K562 (cell line): ENCODE measurements at regions not wholly inside any gene's neighbourhood (a gene's known extent, or its start where the extent isn't known, plus 50 kb on each side); places are given as distances from the start of the nearest gene placed in this dataset.
"Not testable (repeated sequence)": the region's sequence is repeated elsewhere in the genome, so short reads cannot be mapped to it uniquely, and the experiment has no call there.

Experiments used
- ATAC-seq: fragments of 200-7000 bp; cut with Tn5 transposase; 3 replicates; pipeline ENCODE4 v1.9.1; 2020; ENCODE audit warnings: moderate library complexity
- BruUV-seq: library from RNA; stranded (reverse); fragments of 400-500 nt; replicated peaks from 2 replicates; lab custom pipeline; 2021; lab: Mats Ljungman, UMichigan
- CTCF ChIA-PET: fragments of 300-600 bp; formaldehyde crosslinking; extraction: SDS; loops from one replicate; lab custom pipeline; 2021; ENCODE audit warnings: low intra/inter-chr PET ratio; lab: Yijun Ruan, JAX
- POLR2A ChIA-PET: fragments of 300-600, 350-650 bp; sonication (Branson Sonifier 250); formaldehyde crosslinking; extraction: SDS; loops from one replicate; lab custom pipeline; 2021; ENCODE audit warnings: antibody characterized with exemption, inconsistent platforms; lab: Yijun Ruan, JAX
- DNase-seq, 4 experiments: peaks; one replicate each; pipeline versions ENCODE4 v3.0.0 to v3.0.0-alpha.2; 2011 to 2018; ENCODE audit warnings: low spot score in 3 of 4, mixed read lengths in 3 of 4; ENCODE audit errors: extremely low read depth in 1 of 4
- FAIRE-seq: peaks from 2 replicates; lab custom pipeline; 2011; peaks lifted over from hg19 to GRCh38; lab: Jason Lieb, UNC
- H2AFZ ChIP-seq: 2 replicates; pipeline ENCODE4 v1.6.0; 2011; ENCODE audit warnings: low read depth, low read length, control low read depth, inconsistent platforms
- H3K27ac ChIP-seq: fragments of 200-600 bp; 3 replicates; pipeline ENCODE4 v1.8.0; 2011; ENCODE audit warnings: low read depth, mild to moderate bottlenecking, control low read depth, inconsistent platforms, low read length, moderate library complexity, mixed read lengths; ENCODE audit errors: extremely low read depth
- H3K27me3 ChIP-seq, 2 experiments: fragments of 300-600 bp in 1 of 2; 2 replicates in 1 of 2; 3 replicates in 1 of 2; pipeline versions ENCODE4 v1.6.0 to v1.8.0; 2011; ENCODE audit warnings: inconsistent platforms in 2 of 2, low read length in 2 of 2, mild to moderate bottlenecking in 1 of 2, mixed read lengths in 1 of 2, moderate library complexity in 1 of 2; ENCODE audit not compliant: control insufficient read depth in 2 of 2, insufficient read depth in 2 of 2
- H3K36me3 ChIP-seq: fragments of 300-600 bp; 3 replicates; pipeline ENCODE4 v1.8.0; 2011; ENCODE audit warnings: mild to moderate bottlenecking, low read length, inconsistent platforms; ENCODE audit not compliant: control insufficient read depth, insufficient read depth
- H3K4me1 ChIP-seq, 2 experiments: fragments of 200-600 bp in 1 of 2; replicated peaks in 1 of 2; 2 replicates in 1 of 2; 3 replicates in 1 of 2; pipeline versions ENCODE4 v1.5.1 to v1.8.0; 2011; ENCODE audit warnings: inconsistent platforms in 2 of 2, low read length in 2 of 2, mild to moderate bottlenecking in 1 of 2, mixed read lengths in 1 of 2, moderate library complexity in 1 of 2; ENCODE audit not compliant: control insufficient read depth in 2 of 2, insufficient read depth in 2 of 2
- H3K4me2 ChIP-seq: 2 replicates; pipeline ENCODE4 v1.6.1; 2011; ENCODE audit warnings: low read length, control low read depth, inconsistent platforms, mixed read lengths; ENCODE audit not compliant: insufficient read depth
- H3K4me3 ChIP-seq: fragments of 200-600 bp; sonication (generic), shearing (Covaris generic); 2 replicates; pipeline ENCODE4 v1.5.1; 2016; ENCODE audit warnings: control low read depth, inconsistent platforms
- H3K79me2 ChIP-seq: fragments of 200-600 bp; 3 replicates; pipeline ENCODE4 v1.8.0; 2011; ENCODE audit warnings: low read length, inconsistent platforms; ENCODE audit not compliant: control insufficient read depth, insufficient read depth
- H3K9ac ChIP-seq, 2 experiments: 2 replicates each; pipeline versions ENCODE4 v1.6.0 to v1.6.1; 2011; ENCODE audit warnings: low read depth in 2 of 2, low read length in 2 of 2, control low read depth in 1 of 2, inconsistent platforms in 1 of 2, mild to moderate bottlenecking in 1 of 2, mixed read lengths in 1 of 2; ENCODE audit not compliant: insufficient read depth in 1 of 2
- H3K9me1 ChIP-seq: one replicate; pipeline ENCODE4 v1.6.0; 2011; ENCODE audit warnings: inconsistent platforms, mild to moderate bottlenecking, low read length, moderate library complexity; ENCODE audit not compliant: control insufficient read depth, insufficient read depth
- H3K9me3 ChIP-seq: replicated peaks from 2 replicates; pipeline ENCODE4 v1.5.1; 2011; ENCODE audit warnings: low read depth, low read length, inconsistent platforms; ENCODE audit not compliant: control insufficient read depth, insufficient read depth
- H4K20me1 ChIP-seq: replicated peaks from 2 replicates; pipeline ENCODE4 v1.6.1; 2011; ENCODE audit warnings: low read length, inconsistent platforms, mixed read lengths; ENCODE audit not compliant: control insufficient read depth, insufficient read depth
- BCOR ChIP-seq: fragments of 450-650 bp; IDR thresholded peaks from 2 replicates; pipeline ENCODE4 v1.6.1; 2016
- NFIC ChIP-seq: fragments of 450-650 bp; IDR thresholded peaks from 2 replicates; pipeline ENCODE4 v1.6.1; 2017; ENCODE audit warnings: mild to moderate bottlenecking, inconsistent platforms
- NFIX ChIP-seq: fragments of 250-450 bp; sonication (Bioruptor Pico); IDR thresholded peaks from 2 replicates; pipeline ENCODE4 v1.4.0; 2020; ENCODE audit warnings: low read depth, mild to moderate bottlenecking, moderate library complexity
- WGBS: fragments of 100-300 bp; shearing (Covaris generic); methylation state at CpG from one replicate; pipeline ENCODE4 v1.1.6; 2016; ENCODE audit warnings: low coverage, mixed read lengths; ENCODE audit not compliant: insufficient coverage; ENCODE audit errors: missing lambda C conversion rate; 5-methylcytosine and 5-hydroxymethylcytosine counted together
- in situ Hi-C: fragments of 300-500 bp; cut with MboI; formaldehyde crosslinking; loops from 4 replicates; pipeline ENCODE4 v1.15.0; 2018; ENCODE audit warnings: inconsistent platforms, mixed read lengths
- intact Hi-C: fragments of 100-400 bp; cut with micrococcal nuclease; formaldehyde crosslinking; loops from 2 replicates; pipeline ENCODE4 v1.14.2; 2022

- 8% methylated on average over 1 of the region's 5 CpGs for WGBS
- ATAC-seq, intact Hi-C loops, H3K79me2 ChIP-seq, H3K36me3 ChIP-seq: not testable (repeated sequence)
- peak; percentile 68 for TF ChIP-seq NFIC
- peak; percentile 4; the same call in 1 of the 2 replicates for TF ChIP-seq NFIX (CRISPR knock-in tag)
- TF ChIP-seq BCOR: peak; percentile 50; the same call in 1 of the 2 replicates
- TF ChIP-seq, all 486 proteins: peak for 3; not testable (repeated sequence) for 483
- H2AFZ ChIP-seq, H3K9ac ChIP-seq, DNase-seq, H3K4me2 ChIP-seq, FAIRE-seq, H3K27me3 ChIP-seq, POLR2A ChIA-PET, H3K4me3 ChIP-seq, H4K20me1 ChIP-seq, H3K4me1 ChIP-seq, CTCF ChIA-PET, H3K9me3 ChIP-seq, H3K9me1 ChIP-seq, H3K27ac ChIP-seq, BruUV-seq: not testable (repeated sequence)
- in situ Hi-C loops: loop anchor here (25.0 kb wide), 2 partner anchors 1056 to 1144 kb away; no protein-coding TSS in a partner anchor
These were observed 98.5 kb downstream of the KBTBD2 start for GRCh38 chr7:32793053-32793452.

GRCh38 chr7:32790766-32791430 is 100.7 kb downstream of the KBTBD2 start:
- POLR2A ChIA-PET, H3K9me1 ChIP-seq, H3K4me3 ChIP-seq, BruUV-seq, H3K27me3 ChIP-seq, H3K4me1 ChIP-seq, H3K9me3 ChIP-seq, H3K27ac ChIP-seq, H2AFZ ChIP-seq, H3K4me2 ChIP-seq, H4K20me1 ChIP-seq, intact Hi-C loops, DNase-seq, ATAC-seq, H3K36me3 ChIP-seq, H3K79me2 ChIP-seq, CTCF ChIA-PET, H3K9ac ChIP-seq: not testable (repeated sequence)
- WGBS: 32% methylated on average over 6 of the region's 7 CpGs
- in situ Hi-C loops: loop anchor here (25.0 kb wide), 2 partner anchors 1054 to 1146 kb away; no protein-coding TSS in a partner anchor
- peak; percentile 19 for FAIRE-seq

DNA sequence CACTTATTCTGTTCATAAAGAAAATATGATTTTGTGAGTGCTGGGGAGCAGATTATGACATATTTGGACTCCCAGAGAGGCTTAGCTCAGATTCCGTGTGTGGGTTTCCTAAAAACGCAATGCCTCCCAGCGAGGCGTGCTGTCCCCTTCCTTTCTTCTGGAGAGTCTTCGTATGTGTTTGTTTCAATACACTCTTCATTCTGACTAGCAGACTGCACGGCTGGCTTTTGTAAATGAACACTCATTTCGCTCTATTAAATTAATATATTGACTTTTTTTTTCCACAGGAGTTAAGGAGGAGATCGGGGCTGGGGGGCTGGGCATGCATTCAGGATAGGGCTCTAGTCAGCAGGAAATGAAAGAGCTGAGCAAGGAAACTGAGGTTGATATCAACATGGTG is 102.3 kb downstream of the KBTBD2 start:
- CTCF ChIA-PET, H3K9me3 ChIP-seq, H3K36me3 ChIP-seq, H3K79me2 ChIP-seq, DNase-seq, H3K9ac ChIP-seq, H3K4me2 ChIP-seq, H3K4me3 ChIP-seq, H3K9me1 ChIP-seq, H3K27ac ChIP-seq, BruUV-seq, H3K27me3 ChIP-seq, intact Hi-C loops, POLR2A ChIA-PET, H3K4me1 ChIP-seq, ATAC-seq, H4K20me1 ChIP-seq, FAIRE-seq, H2AFZ ChIP-seq: not testable (repeated sequence)
- in situ Hi-C loops: loop anchor here (25.0 kb wide), 2 partner anchors 1052 to 1148 kb away; no protein-coding TSS in a partner anchor
- 60% methylated on average over 8 of the region's 8 CpGs for WGBS
